Activated B cell treated with CpG ODN at 0.5 μM for 24 hours (primary cell): ENCODE measurements at regions not wholly inside any gene's neighbourhood (a gene's known extent, or its start where the extent isn't known, plus 50 kb on each side); places are given as distances from the start of the nearest gene placed in this dataset.
"Not testable (repeated sequence)": the region's sequence is repeated elsewhere in the genome, so short reads cannot be mapped to it uniquely, and the experiment has no call there.

Experiments used
- ATAC-seq: fragments of 200-7000 bp; cut with Tn5 transposase; one replicate; pipeline ENCODE4 v1.10.0; 2021; ENCODE audit warnings: low read depth, mild to moderate bottlenecking, moderate library complexity
- CTCF ChIA-PET: fragments of 350-600 bp; sonication (Branson Sonifier 250); formaldehyde crosslinking; loops from one replicate; lab custom pipeline; 2021; ENCODE audit warnings: antibody characterized with exemption; lab: Charles Lee
- POLR2A ChIA-PET: fragments of 350-600 bp; sonication (Branson Sonifier 250); formaldehyde crosslinking; loops from one replicate; lab custom pipeline; 2021; ENCODE audit warnings: antibody characterized with exemption; lab: Charles Lee
- DNase-seq: peaks from one replicate; pipeline ENCODE4 v3.0.0; 2022
- H3K27ac Mint-ChIP-seq: one replicate; pipeline ENCODE4 v1.8.0; 2020; ENCODE audit warnings: mixed read lengths
- H3K27me3 Mint-ChIP-seq: one replicate; pipeline ENCODE4 v1.8.0; 2021; ENCODE audit warnings: mixed read lengths
- H3K36me3 Mint-ChIP-seq: one replicate; pipeline ENCODE4 v1.8.0; 2021; ENCODE audit warnings: low read depth, mixed read lengths
- H3K4me1 Mint-ChIP-seq: one replicate; pipeline ENCODE4 v1.8.0; 2021; ENCODE audit warnings: mixed read lengths
- H3K4me3 Mint-ChIP-seq: one replicate; pipeline ENCODE4 v1.8.0; 2020; ENCODE audit warnings: mild to moderate bottlenecking, mixed read lengths
- H3K9me3 Mint-ChIP-seq: one replicate; pipeline ENCODE4 v1.8.0; 2020; ENCODE audit warnings: mixed read lengths
- CTCF ChIP-seq: fragments of 200-600 bp; IDR thresholded peaks from one replicate; pipeline ENCODE4 v1.8.0; 2022; ENCODE audit warnings: antibody characterized with exemption, mild to moderate bottlenecking
- intact Hi-C: fragments of 100-400 bp; cut with micrococcal nuclease; formaldehyde crosslinking; loops from one replicate; pipeline ENCODE4 v1.15.1; 2024

GRCh38 chr4:159966746-159967145, 863.9 kb downstream of the RAPGEF2 start:
- H3K27me3 Mint-ChIP-seq = no peaks in the 10 kb centered on the region
- ATAC-seq (no peak), DNase-seq (no peak)
- peaks cover 4% of the 10 kb centered on the region for H3K9me3 Mint-ChIP-seq
- H3K27ac Mint-ChIP-seq = no peak overlapping the region
- POLR2A ChIA-PET = no interaction called here
- no peaks in the 10 kb centered on the region for H3K36me3 Mint-ChIP-seq
- no peak for TF ChIP-seq CTCF
- CTCF ChIA-PET = no interaction called here
- intact Hi-C loops = no loop called here
- H3K4me3 Mint-ChIP-seq = no peak overlapping the region
- H3K4me1 Mint-ChIP-seq = no peaks in the 10 kb centered on the region

- H3K4me1 Mint-ChIP-seq, DNase-seq, H3K27ac Mint-ChIP-seq, intact Hi-C loops, CTCF ChIA-PET, ATAC-seq, H3K36me3 Mint-ChIP-seq, H3K27me3 Mint-ChIP-seq, H3K4me3 Mint-ChIP-seq, H3K9me3 Mint-ChIP-seq, POLR2A ChIA-PET: not testable (repeated sequence)
Observed at GRCh38 chr4:159976871-159977482, 874.1 kb downstream of the RAPGEF2 start.

GRCh38 chr4:159977907-159978617, 875.2 kb downstream of the RAPGEF2 start:
- ChIA-PET CTCF (no interaction called here), POLR2A (no interaction called here)
- H3K27me3 Mint-ChIP-seq = no peaks in the 10 kb centered on the region
- no peak for TF ChIP-seq CTCF
- ATAC-seq (no peak), DNase-seq (no peak)
- H3K9me3 Mint-ChIP-seq = peaks cover 2% of the 10 kb centered on the region
- H3K4me3 Mint-ChIP-seq = no peak overlapping the region
- H3K36me3 Mint-ChIP-seq = no peaks in the 10 kb centered on the region
- H3K4me1 Mint-ChIP-seq = no peaks in the 10 kb centered on the region
- intact Hi-C loops = no loop called here
- H3K27ac Mint-ChIP-seq = no peak overlapping the region

- H3K4me1 Mint-ChIP-seq = no peaks in the 10 kb centered on the region
- ATAC-seq (no peak), DNase-seq (no peak)
- no peak overlapping the region for H3K4me3 Mint-ChIP-seq
- H3K27me3 Mint-ChIP-seq = no peaks in the 10 kb centered on the region
- TF ChIP-seq CTCF = no peak
- H3K27ac Mint-ChIP-seq = no peak overlapping the region
- POLR2A ChIA-PET = no interaction called here
- intact Hi-C loops = no loop called here
- no peaks in the 10 kb centered on the region for H3K36me3 Mint-ChIP-seq
- no peaks in the 10 kb centered on the region for H3K9me3 Mint-ChIP-seq
- CTCF ChIA-PET = no interaction called here
Observed at GRCh38 chr4:159979351-159979750, 876.5 kb downstream of the RAPGEF2 start.

- ChIA-PET CTCF (no interaction called here), POLR2A (no interaction called here)
- TF ChIP-seq CTCF = no peak
- no peak for DNase-seq
- Mint-ChIP-seq H3K9me3 (no peaks in the 10 kb centered on the region), H3K27ac (no peak overlapping the region), H3K36me3 (no peaks in the 10 kb centered on the region), H3K27me3 (no peaks in the 10 kb centered on the region), H3K4me1 (no peaks in the 10 kb centered on the region), H3K4me3 (no peak overlapping the region)
- no peak for ATAC-seq
- intact Hi-C loops = no loop called here
Observed at GRCh38 chr4:159979953-159980352, 877.1 kb downstream of the RAPGEF2 start.
